ENCODE measurements at regions not wholly inside any gene's neighbourhood (a gene's known extent, or its start where the extent isn't known, plus 50 kb on each side); places are given as distances from the start of the nearest gene placed in this dataset.

- Histone ChIP-seq H3K27me3 (ENCODE audit: control insufficient read depth, insufficient read depth, low read length) (no peaks in the 10 kb centered on the region), H3K9ac (ENCODE audit: low read length in 3 of 3) (no peak overlapping the region), H3K4me3 (ENCODE audit: low read length in 3 of 3) (no peak overlapping the region), H3K36me3 (ENCODE audit: control insufficient read depth in 2 of 3, insufficient read depth in 3 of 3, low read length in 3 of 3) (no peaks in the 10 kb centered on the region), H3K9me3 (ENCODE audit: control insufficient read depth in 2 of 3, insufficient read depth in 1 of 3, low read length in 3 of 3) (no peaks in the 10 kb centered on the region), H3K27ac (ENCODE audit: low read depth in 2 of 2, low read length in 2 of 2) (no peak overlapping the region), H3K4me1 (ENCODE audit: control insufficient read depth in 2 of 3, insufficient read depth in 2 of 3, low read depth in 1 of 3, low read length in 3 of 3) (no peaks in the 10 kb centered on the region)
- TF ChIP-seq, protein P1, sequence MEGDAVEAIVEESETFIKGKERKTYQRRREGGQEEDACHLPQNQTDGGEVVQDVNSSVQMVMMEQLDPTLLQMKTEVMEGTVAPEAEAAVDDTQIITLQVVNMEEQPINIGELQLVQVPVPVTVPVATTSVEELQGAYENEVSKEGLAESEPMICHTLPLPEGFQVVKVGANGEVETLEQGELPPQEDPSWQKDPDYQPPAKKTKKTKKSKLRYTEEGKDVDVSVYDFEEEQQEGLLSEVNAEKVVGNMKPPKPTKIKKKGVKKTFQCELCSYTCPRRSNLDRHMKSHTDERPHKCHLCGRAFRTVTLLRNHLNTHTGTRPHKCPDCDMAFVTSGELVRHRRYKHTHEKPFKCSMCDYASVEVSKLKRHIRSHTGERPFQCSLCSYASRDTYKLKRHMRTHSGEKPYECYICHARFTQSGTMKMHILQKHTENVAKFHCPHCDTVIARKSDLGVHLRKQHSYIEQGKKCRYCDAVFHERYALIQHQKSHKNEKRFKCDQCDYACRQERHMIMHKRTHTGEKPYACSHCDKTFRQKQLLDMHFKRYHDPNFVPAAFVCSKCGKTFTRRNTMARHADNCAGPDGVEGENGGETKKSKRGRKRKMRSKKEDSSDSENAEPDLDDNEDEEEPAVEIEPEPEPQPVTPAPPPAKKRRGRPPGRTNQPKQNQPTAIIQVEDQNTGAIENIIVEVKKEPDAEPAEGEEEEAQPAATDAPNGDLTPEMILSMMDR (IDR thresholded peaks at IDR 0.05; ENCODE audit: borderline replicate concordance, extremely low read depth, insufficient read depth): no peak
- FAIRE-seq: no peak
- DNase-seq: no peak
- intact Hi-C loops (cut with DNase I): no loop called here
Observed at GRCh38 chr2:195392446-195393336, 264.3 kb upstream of the SLC39A10 start.

DNA sequence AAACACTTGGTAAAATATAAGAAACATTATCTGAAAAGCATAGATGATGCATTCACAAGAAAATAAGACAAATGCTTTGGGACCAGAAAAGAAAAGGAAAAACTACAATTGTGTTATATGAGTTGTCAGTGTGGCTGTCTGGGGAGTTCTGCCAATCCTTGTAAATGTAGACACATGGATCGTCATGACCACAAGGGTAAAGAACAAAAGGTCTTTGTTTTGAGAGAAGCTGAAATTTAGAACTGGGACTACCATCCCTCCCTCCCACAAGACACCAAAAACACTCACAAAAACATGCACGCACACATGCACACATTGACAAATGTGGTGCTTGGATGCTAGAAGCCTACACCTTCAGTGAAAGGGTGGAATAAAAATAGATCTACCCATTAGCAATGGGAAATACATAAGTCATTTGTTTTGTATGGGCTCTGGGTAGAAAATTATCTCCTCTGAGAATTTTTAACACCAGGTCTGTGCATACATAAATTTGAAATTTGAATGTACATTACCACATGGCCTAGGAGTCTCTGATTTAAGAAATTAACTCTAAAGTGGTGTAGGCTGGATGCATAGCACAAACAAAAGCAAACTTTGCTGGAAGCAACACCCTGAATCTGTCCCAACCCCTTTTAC, 266.2 kb upstream of the SLC39A10 start:
- TF ChIP-seq, protein P1 (IDR thresholded peaks at IDR 0.05; ENCODE audit: borderline replicate concordance, extremely low read depth, insufficient read depth): no peak
- FAIRE-seq: no peak

DNA sequence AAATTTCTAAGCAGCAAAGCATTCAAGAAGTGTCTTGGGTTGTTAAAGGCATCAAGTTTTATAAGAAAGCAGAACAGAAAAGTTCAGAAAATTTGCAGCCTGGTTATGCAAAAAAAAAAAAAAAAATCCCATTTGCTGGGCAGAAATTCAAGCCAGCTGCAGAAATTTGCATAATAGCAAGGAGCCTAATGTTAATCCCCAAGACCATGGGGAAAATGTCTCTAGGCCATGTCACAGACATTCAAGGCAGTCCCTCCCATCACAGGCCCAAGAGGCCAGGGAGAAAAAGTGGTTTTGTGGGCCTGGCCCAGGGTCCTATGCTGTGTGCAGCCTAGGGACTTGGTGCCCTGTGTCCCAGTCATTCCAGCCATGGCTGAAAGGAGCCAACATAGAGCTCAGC, 269.0 kb upstream of the SLC39A10 start:
- H3K4me3 ChIP-seq (ENCODE audit: low read length in 3 of 3): no peak overlapping the region
- no peak for FAIRE-seq
- TF ChIP-seq, protein P1 (IDR thresholded peaks at IDR 0.05; ENCODE audit: borderline replicate concordance, extremely low read depth, insufficient read depth): no peak
- H3K27me3 ChIP-seq (ENCODE audit: control insufficient read depth, insufficient read depth, low read length): no peaks in the 10 kb centered on the region
- H3K9me3 ChIP-seq (ENCODE audit: control insufficient read depth in 2 of 3, insufficient read depth in 1 of 3, low read length in 3 of 3): no peaks in the 10 kb centered on the region
- DNase-seq: no peak
- intact Hi-C loops (cut with DNase I): no loop called here
- H3K36me3 ChIP-seq (ENCODE audit: control insufficient read depth in 2 of 3, insufficient read depth in 3 of 3, low read length in 3 of 3): no peaks in the 10 kb centered on the region
- no peak overlapping the region for H3K27ac ChIP-seq (ENCODE audit: low read depth in 2 of 2, low read length in 2 of 2)
- H3K9ac ChIP-seq (ENCODE audit: low read length in 3 of 3): no peak overlapping the region
- H3K4me1 ChIP-seq (ENCODE audit: control insufficient read depth in 2 of 3, insufficient read depth in 2 of 3, low read depth in 1 of 3, low read length in 3 of 3): no peaks in the 10 kb centered on the region

More for the DNA sequence above, 266.2 kb upstream of the SLC39A10 start:
- no peak overlapping the region for H3K9ac ChIP-seq (ENCODE audit: low read length in 3 of 3)
- H3K36me3 ChIP-seq (ENCODE audit: control insufficient read depth in 2 of 3, insufficient read depth in 3 of 3, low read length in 3 of 3): no peaks in the 10 kb centered on the region
- H3K27me3 ChIP-seq (ENCODE audit: control insufficient read depth, insufficient read depth, low read length): no peaks in the 10 kb centered on the region
- H3K9me3 ChIP-seq (ENCODE audit: control insufficient read depth in 2 of 3, insufficient read depth in 1 of 3, low read length in 3 of 3): no peaks in the 10 kb centered on the region
- no peaks in the 10 kb centered on the region for H3K4me1 ChIP-seq (ENCODE audit: control insufficient read depth in 2 of 3, insufficient read depth in 2 of 3, low read depth in 1 of 3, low read length in 3 of 3)
- H3K27ac ChIP-seq (ENCODE audit: low read depth in 2 of 2, low read length in 2 of 2): no peak overlapping the region
- H3K4me3 ChIP-seq (ENCODE audit: low read length in 3 of 3): no peak overlapping the region
- no peak for DNase-seq
- intact Hi-C loops (cut with DNase I): no loop called here
